ENCODE measurements at regions not wholly inside any gene's neighbourhood (a gene's known extent, or its start where the extent isn't known, plus 50 kb on each side); places are given as distances from the start of the nearest gene placed in this dataset.

DNA sequence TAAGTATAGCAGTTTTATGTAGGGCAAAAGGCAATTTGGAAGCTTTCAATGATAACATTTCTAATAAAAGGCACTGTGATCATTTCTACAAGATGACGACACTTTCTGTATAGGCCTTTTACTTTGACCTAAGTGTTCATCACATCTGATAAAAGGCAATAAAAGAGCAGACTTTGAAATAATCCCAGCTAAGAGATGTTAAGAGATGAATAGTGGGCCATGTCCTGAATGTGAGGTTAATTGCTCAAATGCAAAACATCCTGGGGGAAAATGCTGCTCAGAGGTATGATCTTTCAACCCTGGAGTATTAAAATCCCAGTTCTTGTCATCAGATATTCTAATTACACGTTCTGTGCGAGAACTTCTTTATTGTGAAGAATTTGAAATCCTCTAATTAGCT, 677.6 kb downstream of the SOCS6 start (continued):
- TF ChIP-seq ZNF143 (CRISPR knock-in tag; IDR thresholded peaks at IDR 0.05) (no peak), ZNF33A (CRISPR knock-in tag; IDR thresholded peaks at IDR 0.05; ENCODE audit: borderline replicate concordance) (no peak), POLR2AphosphoS5 (IDR thresholded peaks at IDR 0.05; ENCODE audit: low read depth, low read length) (no peak)

DNA sequence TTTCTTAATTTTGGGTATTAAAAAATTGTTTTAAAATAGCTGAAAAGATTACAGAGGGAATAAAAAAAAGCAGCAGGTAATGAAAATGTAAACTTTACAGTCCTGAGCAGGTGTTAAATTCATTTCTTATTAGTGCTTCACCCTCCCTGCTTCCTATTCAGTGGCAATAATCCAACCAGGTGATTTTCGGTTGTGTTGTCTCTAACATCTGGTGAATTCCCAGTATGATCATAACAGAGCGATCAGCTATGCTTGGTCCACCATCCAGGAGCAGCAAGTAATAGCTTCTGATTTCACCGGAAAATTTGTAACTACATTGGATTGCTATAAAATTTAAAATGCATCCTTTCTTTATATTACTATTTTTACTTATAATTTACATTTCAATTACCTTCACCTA, 673.1 kb downstream of the SOCS6 start:
- no TSS peak for BruUV-seq (replicated peaks)

More for the DNA sequence above, 673.1 kb downstream of the SOCS6 start:
- no peak for DNase-seq (ENCODE audit: low spot score)
- ChIA-PET CTCF (ENCODE audit: low intra/inter-chr PET ratio, low total read pairs) (no interaction called here), POLR2A (no interaction called here)
- H3K4me1 ChIP-seq (ENCODE audit: insufficient read depth, low read length) = no peaks in the 10 kb centered on the region
- no peak for FAIRE-seq
- 3% methylated on average over 3 of the region's 3 CpGs for WGBS (ENCODE audit: low lambda C conversion rate)
- no peak overlapping the region for H3K27ac ChIP-seq (ENCODE audit: extremely low read length, insufficient read depth, low read length)
- intact Hi-C loops (cut with micrococcal nuclease; ENCODE audit: unreplicated experiment) = no loop called here
- H3K9ac ChIP-seq (ENCODE audit: insufficient read depth, low read depth, low read length) = no peak overlapping the region
- H3K79me2 ChIP-seq (ENCODE audit: insufficient read depth, low read length) = no peaks in the 10 kb centered on the region
- no peaks in the 10 kb centered on the region for H3K27me3 ChIP-seq (ENCODE audit: control insufficient read depth in 1 of 2, insufficient read depth in 2 of 2, low read length in 2 of 2)
- no peaks in the 10 kb centered on the region for H4K20me1 ChIP-seq (ENCODE audit: insufficient read depth, low read length)
- TF ChIP-seq FOXC1 (CRISPR knock-in tag; IDR thresholded peaks at IDR 0.05; ENCODE audit: borderline replicate concordance) (no peak), NFE2 (CRISPR knock-in tag; IDR thresholded peaks at IDR 0.05) (no peak), TP53 (CRISPR knock-in tag; conservative IDR thresholded peaks at IDR 0.05) (no peak), ZNF296 (CRISPR knock-in tag; conservative IDR thresholded peaks at IDR 0.05) (no peak), ZNF678 (CRISPR knock-in tag; IDR thresholded peaks at IDR 0.05) (no peak), MTF1 (CRISPR knock-in tag; IDR thresholded peaks at IDR 0.05) (no peak)
- TF ChIP-seq, protein P1, sequence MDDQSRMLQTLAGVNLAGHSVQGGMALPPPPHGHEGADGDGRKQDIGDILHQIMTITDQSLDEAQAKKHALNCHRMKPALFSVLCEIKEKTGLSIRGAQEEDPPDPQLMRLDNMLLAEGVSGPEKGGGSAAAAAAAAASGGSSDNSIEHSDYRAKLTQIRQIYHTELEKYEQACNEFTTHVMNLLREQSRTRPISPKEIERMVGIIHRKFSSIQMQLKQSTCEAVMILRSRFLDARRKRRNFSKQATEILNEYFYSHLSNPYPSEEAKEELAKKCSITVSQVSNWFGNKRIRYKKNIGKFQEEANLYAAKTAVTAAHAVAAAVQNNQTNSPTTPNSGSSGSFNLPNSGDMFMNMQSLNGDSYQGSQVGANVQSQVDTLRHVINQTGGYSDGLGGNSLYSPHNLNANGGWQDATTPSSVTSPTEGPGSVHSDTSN (CRISPR knock-in tag; IDR thresholded peaks at IDR 0.05; ENCODE audit: borderline replicate concordance) = no peak
- TF ChIP-seq, protein P2, sequence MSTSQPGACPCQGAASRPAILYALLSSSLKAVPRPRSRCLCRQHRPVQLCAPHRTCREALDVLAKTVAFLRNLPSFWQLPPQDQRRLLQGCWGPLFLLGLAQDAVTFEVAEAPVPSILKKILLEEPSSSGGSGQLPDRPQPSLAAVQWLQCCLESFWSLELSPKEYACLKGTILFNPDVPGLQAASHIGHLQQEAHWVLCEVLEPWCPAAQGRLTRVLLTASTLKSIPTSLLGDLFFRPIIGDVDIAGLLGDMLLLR (CRISPR knock-in tag; IDR thresholded peaks at IDR 0.05) = no peak
- no peaks in the 10 kb centered on the region for H3K36me3 ChIP-seq (replicated peaks in 1 of 2; ENCODE audit: control insufficient read depth in 1 of 2, insufficient read depth in 2 of 2, low read length in 2 of 2)
- H3K4me2 ChIP-seq (ENCODE audit: low read depth, low read length) = no peak overlapping the region
- no peak for ATAC-seq
- in situ Hi-C loops (cut with HindIII; ENCODE audit: extremely low pct_ligation_motif_present, low pct_unique_long_range_greater_than_20kb) = no loop called here
- no peaks in the 10 kb centered on the region for H3K9me3 ChIP-seq (ENCODE audit: low read length)
- no peak overlapping the region for H3K4me3 ChIP-seq (replicated peaks in 1 of 3; ENCODE audit: insufficient read depth in 1 of 3, low read depth in 2 of 3, low read length in 3 of 3)
- H2AFZ ChIP-seq (ENCODE audit: low read length) = no peak overlapping the region

Data from HepG2 (cell line).